ENCODE measurements at regions not wholly inside any gene's neighbourhood (a gene's known extent, or its start where the extent isn't known, plus 50 kb on each side); places are given as distances from the start of the nearest gene placed in this dataset.

GRCh38 chr1:37391211-37392011, 83.0 kb upstream of the ZC3H12A start:
- DNase-seq (ENCODE audit: low read depth): no peak

GRCh38 chr1:37392051-37392450, 82.3 kb upstream of the ZC3H12A start:
- no peak for DNase-seq (ENCODE audit: low read depth)

- no peak for DNase-seq (ENCODE audit: low read depth)
Observed at GRCh38 chr1:37393173-37394120, 80.9 kb upstream of the ZC3H12A start.

GRCh38 chr1:37394574-37395464, 79.6 kb upstream of the ZC3H12A start:
- DNase-seq (ENCODE audit: low read depth): no peak

- no peak for DNase-seq (ENCODE audit: low read depth)
Observed at GRCh38 chr1:37398096-37398495, 76.3 kb upstream of the ZC3H12A start.

- no peak for DNase-seq (ENCODE audit: low read depth)
Observed at GRCh38 chr1:37399205-37399604, 75.2 kb upstream of the ZC3H12A start.

- DNase-seq (ENCODE audit: low read depth): no peak
Observed at GRCh38 chr1:37399830-37400464, 74.4 kb upstream of the ZC3H12A start.

- DNase-seq (ENCODE audit: low read depth): no peak
Observed at GRCh38 chr1:37400466-37401225, 73.7 kb upstream of the ZC3H12A start.

- DNase-seq (ENCODE audit: low read depth): no peak
Observed at GRCh38 chr1:37403166-37403565, 71.2 kb upstream of the ZC3H12A start.

- no peak for DNase-seq (ENCODE audit: low read depth)
Observed at GRCh38 chr1:37404711-37405110, 69.7 kb upstream of the ZC3H12A start.

GRCh38 chr1:37410105-37410504, 64.3 kb upstream of the ZC3H12A start:
- no peak for DNase-seq (ENCODE audit: low read depth)

- DNase-seq (ENCODE audit: low read depth): no peak
Observed at GRCh38 chr1:37410815-37411214, 63.6 kb upstream of the ZC3H12A start.

- DNase-seq (ENCODE audit: low read depth): no peak
Observed at GRCh38 chr1:37415611-37416244, 58.7 kb upstream of the ZC3H12A start.

- no peak for DNase-seq (ENCODE audit: low read depth)
Observed at GRCh38 chr1:37420456-37420855, 53.9 kb upstream of the ZC3H12A start.

GRCh38 chr1:37423810-37424209, 50.6 kb upstream of the ZC3H12A start:
- DNase-seq (ENCODE audit: low read depth): no peak

- DNase-seq (ENCODE audit: low read depth): no peak
Observed at GRCh38 chr1:37424523-37424922, 49.9 kb upstream of the ZC3H12A start.

Measured in CMK (cell line).